Adrenal gland (tissue), 9 donors: ENCODE measurements at regions not wholly inside any gene's neighbourhood (a gene's known extent, or its start where the extent isn't known, plus 50 kb on each side); places are given as distances from the start of the nearest gene placed in this dataset.

Experiments
- DNase-seq, 7 donors: peaks; one replicate each; pipeline ENCODE4 v3.0.0-alpha.2; 2019 to 2020
- H3K27ac ChIP-seq, 5 donors: fragments of 200-600 bp; sonication (generic) in 4 of 5; 1 replicate in 3 of 5; 2 replicates in 2 of 5; pipeline versions ENCODE4 v1.5.1 to v1.8.0; 2016 to 2020; ENCODE audit warnings: mild to moderate bottlenecking in 1 of 5
- H3K27me3 ChIP-seq: fragments of 200-600 bp; 2 replicates; pipeline ENCODE4 v1.8.0; 2021
- H3K36me3 ChIP-seq, 2 donors: fragments of 200-600 bp; replicated peaks in 1 of 2; 1 replicate in 1 of 2; 2 replicates in 1 of 2; pipeline versions ENCODE4 v1.5.1 to v1.8.0; 2018 to 2022
- H3K4me1 ChIP-seq, 2 donors: fragments of 200-600 bp; replicated peaks in 1 of 2; 1 replicate in 1 of 2; 2 replicates in 1 of 2; pipeline versions ENCODE4 v1.5.1 to v1.8.0; 2018 to 2021
- H3K4me3 ChIP-seq, 4 donors: fragments of 200-600 bp; sonication (generic) in 3 of 4; one replicate each; pipeline ENCODE4 v1.5.1; 2016 to 2018
- H3K9me3 ChIP-seq, 3 donors: fragments of 200-600 bp; sonication (generic) in 1 of 3; replicated peaks in 1 of 3; 1 replicate in 2 of 3; 2 replicates in 1 of 3; pipeline versions ENCODE4 v1.5.1 to v1.8.0; 2016 to 2021
- CTCF ChIP-seq, 6 experiments: fragments of 450-650 bp in 4 of 6; fragments of 200-600 bp in 2 of 6; sonication (generic) in 1 of 6; IDR thresholded peaks; 1 replicate in 5 of 6; 2 replicates in 1 of 6; pipeline versions ENCODE4 v1.5.1 to v1.8.0; 2016 to 2021; ENCODE audit warnings: antibody characterized with exemption in 6 of 6, mild to moderate bottlenecking in 2 of 6, moderate library complexity in 1 of 6
- POLR2A ChIP-seq, 2 donors: fragments of 450-650 bp; IDR thresholded peaks; one replicate each; pipeline ENCODE4 v1.6.1; 2017; ENCODE audit warnings: antibody characterized with exemption in 2 of 2, mild to moderate bottlenecking in 2 of 2, moderate library complexity in 1 of 2
- WGBS, 4 donors: extraction: QIAGEN DNeasy Blood & Tissue Kit in 2 of 4; methylation state at CpG; one replicate each; pipeline versions ENCODE4 v1.1.5 to v1.1.7; 2013 to 2017; 5-methylcytosine and 5-hydroxymethylcytosine counted together
- intact Hi-C, 2 donors: fragments of 100-400 bp; cut with DNase I; formaldehyde crosslinking; loops; one replicate each; pipeline versions ENCODE4 v1.14.1 to v1.15.0; 2022 to 2023
- donor health status: healthy with polysubstance abuse.
- donor health status: Bipolar disorder and iron deficiency.
- donor health status: DM: yes; HTN: yes; CAD: no.
- donor health status: DM: no; HTN: no; CAD: no.
- donor health status: DM: no; HTN: no; CAD: no.

- no peaks in the 10 kb centered on the region for H3K4me1 ChIP-seq
- TF ChIP-seq POLR2A (IDR thresholded peaks at IDR 0.05) (no peak), CTCF (IDR thresholded peaks at IDR 0.05) (no peak)
- no peak for DNase-seq
- H3K27me3 ChIP-seq: no peaks in the 10 kb centered on the region
- no peaks in the 10 kb centered on the region for H3K9me3 ChIP-seq
- no peak overlapping the region for H3K4me3 ChIP-seq
- H3K36me3 ChIP-seq: no peaks in the 10 kb centered on the region
- H3K27ac ChIP-seq: no peak overlapping the region
- WGBS, 4 donors: 74 to 85% (median 77%) methylated on average over 5 of the region's 5 CpGs
- intact Hi-C loops: no loop called here
Measured at GRCh38 chr18:10072671-10073175, 158.9 kb downstream of the VAPA start.

GRCh38 chr18:10074110-10074509 is 160.3 kb downstream of the VAPA start:
- H3K9me3 ChIP-seq: no peaks in the 10 kb centered on the region
- H3K36me3 ChIP-seq: no peaks in the 10 kb centered on the region
- no peaks in the 10 kb centered on the region for H3K27me3 ChIP-seq
- no peak overlapping the region for H3K4me3 ChIP-seq
- DNase-seq: no peak
- H3K27ac ChIP-seq: no peak overlapping the region
- intact Hi-C loops: no loop called here
- no peaks in the 10 kb centered on the region for H3K4me1 ChIP-seq
- TF ChIP-seq CTCF (IDR thresholded peaks at IDR 0.05): no peak
- TF ChIP-seq POLR2A (IDR thresholded peaks at IDR 0.05): no peak
- WGBS, 4 donors: 65 to 96% (median 84%) methylated on average over 3 of the region's 3 CpGs

- DNase-seq: no peak
- H3K9me3 ChIP-seq: no peaks in the 10 kb centered on the region
- H3K36me3 ChIP-seq: no peaks in the 10 kb centered on the region
- no peak overlapping the region for H3K27ac ChIP-seq
- WGBS, 4 donors: 76 to 85% (median 82%) methylated on average over 9 of the region's 9 CpGs
- no peaks in the 10 kb centered on the region for H3K4me1 ChIP-seq
- TF ChIP-seq CTCF (IDR thresholded peaks at IDR 0.05) (no peak), POLR2A (IDR thresholded peaks at IDR 0.05) (no peak)
- intact Hi-C loops: no loop called here
- H3K27me3 ChIP-seq: no peaks in the 10 kb centered on the region
- H3K4me3 ChIP-seq: no peak overlapping the region
Measured at GRCh38 chr18:10074728-10075127, 160.9 kb downstream of the VAPA start.

GRCh38 chr18:10076502-10077030 is 162.8 kb downstream of the VAPA start:
- Histone ChIP-seq H3K4me1 (no peaks in the 10 kb centered on the region), H3K9me3 (no peaks in the 10 kb centered on the region), H3K27ac (no peak overlapping the region), H3K36me3 (no peaks in the 10 kb centered on the region), H3K27me3 (no peaks in the 10 kb centered on the region), H3K4me3 (no peak overlapping the region)
- intact Hi-C loops: no loop called here
- WGBS, 4 donors: 92 to 97% (median 95%) methylated on average over 5 of the region's 5 CpGs
- no peak for TF ChIP-seq CTCF (IDR thresholded peaks at IDR 0.05)
- no peak for TF ChIP-seq POLR2A (IDR thresholded peaks at IDR 0.05)
- DNase-seq: no peak
